ENCODE measurements at regions not wholly inside any gene's neighbourhood (a gene's known extent, or its start where the extent isn't known, plus 50 kb on each side); places are given as distances from the start of the nearest gene placed in this dataset.
"Not testable (repeated sequence)": the region's sequence is repeated elsewhere in the genome, so short reads cannot be mapped to it uniquely, and the experiment has no call there.

GRCh38 chr21:15204970-15205286 lies 140.1 kb upstream of the NRIP1 start:
- DNase-seq, result no peak

GRCh38 chr21:15206514-15206913 lies 141.7 kb upstream of the NRIP1 start:
- DNase-seq, result no peak

- DNase-seq, result no peak
Measured at GRCh38 chr21:15207231-15207630, 142.4 kb upstream of the NRIP1 start.

- DNase-seq, result no peak
Measured at GRCh38 chr21:15207635-15208370, 143.0 kb upstream of the NRIP1 start.

GRCh38 chr21:15208786-15209185 lies 144.0 kb upstream of the NRIP1 start:
- DNase-seq, result no peak

- DNase-seq, result no peak
Measured at GRCh38 chr21:15209224-15209623, 144.4 kb upstream of the NRIP1 start.

- no peak for DNase-seq
Measured at GRCh38 chr21:15210235-15210678, 145.5 kb upstream of the NRIP1 start.

GRCh38 chr21:15211491-15212133 lies 146.8 kb upstream of the NRIP1 start:
- DNase-seq, result no peak

- DNase-seq, result no peak
Measured at GRCh38 chr21:15212206-15212605, 147.4 kb upstream of the NRIP1 start.

GRCh38 chr21:15218476-15218875 lies 153.7 kb upstream of the NRIP1 start:
- DNase-seq, result not testable (repeated sequence)

- DNase-seq, result no peak
Measured at GRCh38 chr21:15219039-15219438, 154.2 kb upstream of the NRIP1 start.

GRCh38 chr21:15219894-15220293 lies 155.1 kb upstream of the NRIP1 start:
- DNase-seq, result no peak

GRCh38 chr21:15221799-15222386 lies 157.1 kb upstream of the NRIP1 start:
- no peak for DNase-seq

- DNase-seq, result no peak
Measured at GRCh38 chr21:15222707-15223106, 157.9 kb upstream of the NRIP1 start.

- DNase-seq, result no peak
Measured at GRCh38 chr21:15224346-15225086, 159.7 kb upstream of the NRIP1 start.

- no peak for DNase-seq
Measured at GRCh38 chr21:15227919-15228318, 163.1 kb upstream of the NRIP1 start.

- no peak for DNase-seq
Measured at GRCh38 chr21:15229390-15229789, 164.6 kb upstream of the NRIP1 start.

GRCh38 chr21:15233611-15234010 lies 168.8 kb upstream of the NRIP1 start:
- DNase-seq, result no peak

GRCh38 chr21:15236111-15236510 lies 171.3 kb upstream of the NRIP1 start:
- no peak for DNase-seq

GRCh38 chr21:15240848-15241247 lies 176.0 kb upstream of the NRIP1 start:
- no peak for DNase-seq

GRCh38 chr21:15241997-15242736 lies 177.4 kb upstream of the NRIP1 start:
- DNase-seq, result no peak

GRCh38 chr21:15242906-15243305 lies 178.1 kb upstream of the NRIP1 start:
- no peak for DNase-seq

- DNase-seq, result no peak
Measured at GRCh38 chr21:15243406-15243805, 178.6 kb upstream of the NRIP1 start.
